ENCODE measurements at regions not wholly inside any gene's neighbourhood (a gene's known extent, or its start where the extent isn't known, plus 50 kb on each side); places are given as distances from the start of the nearest gene placed in this dataset.
"Not testable (repeated sequence)": the region's sequence is repeated elsewhere in the genome, so short reads cannot be mapped to it uniquely, and the experiment has no call there.

DNA sequence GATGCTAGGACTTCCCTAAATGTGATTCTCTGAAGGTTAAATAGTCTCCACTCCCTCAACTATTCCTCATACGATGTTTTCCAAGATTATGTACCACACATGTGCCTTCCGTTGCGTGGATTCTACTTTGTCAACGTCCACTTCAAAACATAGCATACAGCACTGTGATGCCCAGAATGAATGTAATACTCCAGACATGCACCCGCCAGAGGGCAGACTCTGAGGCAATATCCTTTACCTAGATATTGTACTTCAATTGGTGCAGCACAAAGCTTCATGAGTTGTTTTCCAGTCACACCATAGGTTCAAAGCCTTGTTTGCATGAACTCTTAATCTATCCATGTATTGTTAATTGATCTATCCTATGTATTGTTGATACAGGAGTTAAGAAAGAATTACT lies 201.0 kb upstream of the NABP1 start:
- no peak for DNase-seq

DNA sequence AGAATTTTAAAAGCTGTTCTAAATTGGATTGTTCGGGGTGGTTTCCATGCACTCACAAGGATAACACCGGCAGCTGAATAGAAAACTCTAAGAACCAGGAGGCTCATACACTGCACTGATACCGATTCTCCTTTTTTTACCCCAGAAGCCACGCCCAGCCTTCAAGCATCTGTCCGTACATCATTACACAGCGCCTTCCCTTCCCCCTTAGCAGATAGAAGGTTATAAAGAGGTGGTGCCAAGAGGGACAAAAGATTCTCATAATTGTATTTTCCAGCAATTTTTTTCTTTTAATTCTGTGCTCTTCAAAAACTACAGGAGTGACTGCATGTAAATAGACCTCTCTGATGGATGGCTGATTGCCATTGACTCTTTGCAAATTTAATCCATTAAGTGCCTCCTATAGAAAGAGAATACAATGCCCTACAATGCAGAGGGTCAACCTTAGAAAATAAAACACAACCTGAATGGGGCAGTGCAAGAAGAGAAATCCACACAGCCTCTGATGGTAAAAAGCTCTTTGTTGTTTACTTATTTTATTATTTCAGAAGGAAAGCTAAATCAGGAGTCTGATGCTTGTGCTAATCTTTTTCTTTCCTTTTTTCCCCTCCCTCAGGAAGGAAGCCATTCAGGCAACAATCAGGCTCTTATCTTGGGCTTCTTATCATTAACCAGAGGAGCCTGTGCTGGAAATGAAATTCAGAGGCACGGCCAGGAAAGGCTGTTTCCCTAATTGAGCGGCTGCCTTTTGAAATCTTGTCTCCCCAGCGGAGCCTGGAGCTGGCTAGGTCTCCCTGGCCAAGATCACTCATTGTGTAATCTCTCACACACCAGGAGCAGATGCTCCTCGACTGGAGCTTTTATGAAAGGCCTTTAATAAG lies 198.9 kb upstream of the NABP1 start:
- no peak for DNase-seq

DNA sequence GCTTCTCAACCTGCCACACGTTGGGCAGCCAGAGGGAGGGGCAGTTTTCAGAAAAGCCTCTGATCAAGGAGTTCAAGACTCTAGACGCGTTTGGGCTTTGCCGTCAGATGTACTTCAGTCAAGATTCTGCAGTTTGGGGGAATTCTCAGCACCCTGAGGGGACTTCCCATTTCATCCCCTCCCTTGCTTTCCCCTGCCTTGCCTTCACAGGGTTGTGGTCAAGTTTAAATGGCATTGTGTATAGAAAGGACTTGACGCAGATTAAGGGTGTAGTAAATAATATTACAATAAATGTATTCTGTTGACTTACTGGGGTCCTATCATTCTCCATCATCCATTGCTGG lies 198.3 kb upstream of the NABP1 start:
- DNase-seq = no peak

- no peak for DNase-seq
These were observed 196.4 kb upstream of the NABP1 start for GRCh38 chr2:191481305-191482070.

GRCh38 chr2:191483117-191483516 lies 194.8 kb upstream of the NABP1 start:
- DNase-seq = no peak

GRCh38 chr2:191486584-191487320 lies 191.2 kb upstream of the NABP1 start:
- DNase-seq = peak in 1 of 2 experiments; percentile 17

GRCh38 chr2:191488135-191488534 lies 189.8 kb upstream of the NABP1 start:
- no peak for DNase-seq

GRCh38 chr2:191489177-191489576 lies 188.8 kb upstream of the NABP1 start:
- no peak for DNase-seq

- DNase-seq = no peak
These were observed 181.1 kb upstream of the NABP1 start for GRCh38 chr2:191496838-191497237.

GRCh38 chr2:191497822-191498221 lies 180.1 kb upstream of the NABP1 start:
- no peak for DNase-seq

DNA sequence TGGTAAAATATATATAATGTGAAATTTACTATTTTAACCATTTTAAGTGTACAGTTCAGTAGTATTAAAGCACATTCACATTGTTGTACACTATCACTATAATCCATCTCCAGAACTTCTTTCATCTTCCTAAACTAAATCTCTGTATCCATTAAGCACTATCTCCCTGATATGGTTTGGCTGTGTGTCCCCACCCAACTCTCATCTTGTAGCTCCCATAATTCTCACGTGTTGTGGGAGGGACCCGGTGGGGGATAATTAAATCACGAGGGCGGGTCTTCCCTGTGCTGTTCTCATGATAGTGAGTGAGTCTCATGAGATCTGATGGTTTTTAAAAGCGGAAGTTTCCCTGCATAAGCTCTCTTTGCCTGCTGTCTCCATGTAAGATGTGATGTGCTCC lies 178.9 kb upstream of the NABP1 start:
- no peak for DNase-seq

GRCh38 chr2:191499874-191500565 lies 177.9 kb upstream of the NABP1 start:
- DNase-seq = no peak

GRCh38 chr2:191500566-191500883 lies 177.4 kb upstream of the NABP1 start:
- DNase-seq = no peak

DNA sequence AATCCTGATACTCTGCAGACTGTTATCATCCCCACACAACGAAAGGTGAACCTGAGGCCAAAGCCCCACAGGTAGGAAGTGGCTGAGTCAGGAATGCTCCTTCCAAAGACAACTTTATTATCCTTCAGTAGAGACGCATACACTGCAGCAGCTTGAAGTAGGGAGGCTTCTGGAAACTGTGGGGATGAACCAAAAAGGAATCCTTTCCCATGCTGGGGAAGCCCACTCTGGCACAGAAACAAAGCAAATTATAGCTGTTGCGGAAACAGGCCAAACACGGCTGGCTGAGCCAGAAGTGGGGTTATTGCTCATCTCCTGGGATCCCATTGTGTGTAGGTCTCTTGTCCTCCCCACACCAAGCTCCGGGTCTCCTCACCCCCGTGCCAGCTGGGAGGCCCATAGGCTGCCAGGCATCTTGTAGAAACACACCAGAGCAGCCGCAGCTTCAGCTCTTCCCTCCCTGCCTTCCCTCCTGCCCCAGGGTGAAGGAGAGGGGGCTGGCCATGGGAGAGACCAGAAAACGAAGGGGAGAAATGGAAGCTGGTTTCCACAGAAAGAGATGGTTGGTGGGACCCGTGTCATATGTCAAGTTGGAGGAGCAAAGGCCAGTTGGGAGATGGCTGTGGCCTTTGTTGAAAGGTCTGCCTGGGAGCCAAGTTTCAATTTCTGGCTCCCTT lies 176.9 kb upstream of the NABP1 start:
- DNase-seq = no peak

DNA sequence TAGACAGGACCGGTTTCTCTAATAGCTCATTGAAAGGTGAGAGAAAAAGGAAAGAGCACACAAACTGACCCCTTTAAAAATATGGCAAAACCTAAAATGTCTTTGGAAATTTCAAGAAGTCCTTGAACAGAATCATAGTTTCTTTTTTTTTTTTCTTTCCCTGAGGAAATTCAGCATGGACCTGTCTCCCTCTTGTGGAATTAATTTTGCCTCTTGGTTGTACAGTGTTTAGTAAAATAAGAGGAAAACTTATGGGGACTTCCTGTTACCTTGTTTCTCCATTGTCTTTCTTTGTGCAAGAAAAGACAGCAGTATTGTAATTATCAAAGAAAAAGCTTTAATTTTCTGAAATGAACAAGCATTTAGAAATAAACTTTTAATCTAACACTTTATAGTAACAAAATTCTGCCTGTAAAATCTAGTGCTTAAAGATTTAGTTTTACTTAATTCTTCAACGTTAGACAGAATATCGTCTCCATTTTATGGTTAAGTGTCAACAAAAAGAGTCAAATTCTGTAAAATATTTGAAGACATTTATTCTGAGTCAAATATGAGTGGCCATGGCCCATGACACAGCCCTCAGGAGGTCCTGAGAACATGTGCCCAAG lies 176.3 kb upstream of the NABP1 start:
- DNase-seq = peak in 1 of 2 experiments; percentile 47

GRCh38 chr2:191506515-191506914 lies 171.4 kb upstream of the NABP1 start:
- no peak for DNase-seq

DNA sequence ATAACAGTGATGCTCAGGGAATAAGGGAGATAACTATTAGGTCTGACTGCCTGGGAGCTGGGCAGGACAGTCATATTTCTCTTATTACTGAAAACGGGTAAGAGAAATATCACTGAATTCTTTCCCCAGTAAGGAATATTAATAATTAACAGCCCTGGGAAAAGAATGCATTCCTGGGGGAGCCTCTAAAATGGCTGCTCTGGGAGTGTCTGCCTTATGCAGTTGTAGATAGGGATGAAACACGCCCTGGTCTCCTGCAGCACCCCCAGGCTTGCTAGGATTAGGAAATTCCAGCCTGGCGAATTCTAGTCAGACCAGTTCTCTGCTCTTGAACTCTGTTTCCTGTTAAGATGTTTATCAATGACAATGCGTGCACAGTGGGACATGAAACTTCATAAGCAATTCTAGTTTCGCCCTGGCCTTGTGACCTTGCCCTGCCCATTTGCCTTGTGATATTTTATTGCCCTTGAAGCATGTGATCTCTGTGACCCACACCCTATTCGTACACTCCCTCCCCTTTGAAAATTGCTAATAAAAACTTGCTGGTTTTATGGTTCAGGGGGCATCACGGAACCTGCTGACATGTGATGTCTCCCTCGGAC lies 170.6 kb upstream of the NABP1 start:
- not testable (repeated sequence) for DNase-seq

- DNase-seq = no peak
These were observed 169.2 kb upstream of the NABP1 start for GRCh38 chr2:191508738-191509137.

DNA sequence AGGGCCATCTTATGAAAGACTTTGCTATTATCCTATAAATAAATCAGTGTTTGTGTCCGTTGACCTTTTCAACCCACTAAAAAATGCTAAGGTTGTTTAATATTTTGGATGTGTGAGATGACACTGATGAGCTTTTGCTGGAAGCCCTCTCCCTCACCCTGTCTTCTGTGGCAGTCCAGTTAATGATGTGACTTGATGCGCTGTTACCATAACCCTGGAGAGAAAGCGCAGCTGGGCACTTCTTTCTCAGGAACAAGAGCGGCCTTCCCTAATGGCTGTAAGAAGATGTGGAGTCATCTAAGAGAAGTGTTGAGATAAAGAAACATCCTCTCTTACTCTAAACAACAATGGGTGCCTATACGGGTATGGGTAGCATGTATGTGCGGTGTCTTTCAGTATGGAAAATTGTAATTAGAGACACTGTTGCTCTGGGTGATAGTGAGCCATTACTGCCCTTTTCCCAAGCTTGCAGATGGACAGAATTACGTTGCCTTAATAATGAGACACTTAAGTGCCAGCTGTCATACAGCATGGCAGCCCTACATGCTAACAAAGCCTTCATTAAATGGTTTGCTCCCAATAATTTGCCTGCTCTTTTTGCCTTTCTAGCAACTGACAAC lies 165.6 kb upstream of the NABP1 start:
- no peak for DNase-seq

DNA sequence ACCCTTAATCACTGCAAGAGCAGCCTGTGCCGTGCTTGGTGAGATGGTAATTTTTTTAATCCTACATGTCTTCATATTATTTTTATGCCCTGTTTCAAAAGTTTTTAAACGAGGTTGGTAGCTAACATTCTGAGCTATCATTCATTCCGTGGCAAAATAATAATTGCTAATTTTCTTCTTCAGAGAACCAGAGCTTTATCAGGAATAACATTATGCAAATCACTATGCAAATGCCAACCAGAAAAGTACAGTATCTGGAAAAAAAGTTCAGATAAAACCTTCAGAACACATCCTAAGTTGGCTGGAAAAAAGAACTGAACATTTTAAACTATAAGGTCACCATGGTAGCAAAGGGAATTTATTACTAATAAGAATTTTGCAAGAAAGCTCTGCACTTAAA lies 165.1 kb upstream of the NABP1 start:
- DNase-seq = no peak

DNA sequence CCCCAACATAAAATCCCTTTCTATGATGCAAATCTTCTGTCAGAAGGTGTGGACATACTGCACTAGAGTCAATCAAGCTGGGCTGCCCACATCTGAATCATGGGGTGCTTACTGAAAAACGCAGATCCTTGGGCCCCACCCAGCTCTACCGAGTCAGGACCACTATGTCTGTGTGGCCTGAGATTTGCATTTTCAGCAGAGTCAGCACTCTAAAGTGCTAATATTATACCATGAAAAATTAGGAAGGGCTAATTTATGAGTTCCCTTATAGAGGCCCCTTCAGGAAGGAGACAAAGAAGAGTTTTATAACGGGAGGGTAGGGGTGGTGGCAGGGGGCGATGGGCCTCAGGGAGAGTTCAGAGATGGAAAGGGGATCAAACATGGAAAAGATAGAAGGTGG lies 163.3 kb upstream of the NABP1 start:
- DNase-seq = no peak
